NCI-H128 (cell line): ENCODE measurements at regions not wholly inside any gene's neighbourhood (a gene's known extent, or its start where the extent isn't known, plus 50 kb on each side); places are given as distances from the start of the nearest gene placed in this dataset.

ENCODE experiments used
- DNase-seq: peaks from one replicate; lab custom pipeline; 2025; ENCODE audit not compliant: unreplicated experiment; lab: John Stamatoyannopoulos, UW

- DNase-seq: no peak
These were observed 291.1 kb upstream of the TBX3 start for GRCh38 chr12:114974826-114975639.

DNA sequence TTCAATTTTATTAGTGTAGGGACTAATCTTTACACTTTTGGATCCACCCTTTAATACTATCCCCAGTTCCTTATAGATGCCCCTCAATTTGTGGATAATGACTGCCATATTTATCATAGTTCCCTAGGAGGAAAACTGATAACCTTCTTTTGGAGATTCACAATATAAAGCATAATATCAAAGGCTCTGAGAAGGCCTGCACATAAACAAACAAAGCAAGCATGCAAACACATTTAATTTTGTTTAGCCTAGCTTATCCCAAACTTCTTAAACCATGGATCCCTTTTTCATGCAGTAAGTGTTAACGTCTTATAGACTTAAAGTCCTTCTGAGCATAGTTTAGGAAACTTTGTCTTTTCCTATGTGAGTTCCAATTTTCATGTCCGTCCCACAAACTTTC is 290.4 kb upstream of the TBX3 start:
- DNase-seq: no peak

DNA sequence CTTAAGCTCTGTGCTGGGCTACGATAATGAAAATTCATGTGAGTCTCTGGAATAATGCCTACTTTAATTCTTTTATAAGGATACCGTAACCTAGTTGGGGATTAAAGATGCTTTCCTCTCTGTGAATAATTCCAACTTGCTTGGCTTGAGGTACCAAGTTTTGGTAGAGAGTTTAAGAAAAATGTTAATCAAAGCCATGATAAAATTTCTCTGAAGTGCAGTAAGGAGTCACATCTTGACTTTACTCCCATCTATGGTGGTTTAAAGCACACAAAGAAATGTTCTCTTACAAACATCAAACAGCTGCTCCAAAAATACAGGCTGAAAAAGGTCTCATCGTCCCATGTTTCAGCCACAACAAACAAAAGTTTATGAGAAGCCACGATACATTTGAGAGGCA is 284.8 kb upstream of the TBX3 start:
- DNase-seq: no peak

DNA sequence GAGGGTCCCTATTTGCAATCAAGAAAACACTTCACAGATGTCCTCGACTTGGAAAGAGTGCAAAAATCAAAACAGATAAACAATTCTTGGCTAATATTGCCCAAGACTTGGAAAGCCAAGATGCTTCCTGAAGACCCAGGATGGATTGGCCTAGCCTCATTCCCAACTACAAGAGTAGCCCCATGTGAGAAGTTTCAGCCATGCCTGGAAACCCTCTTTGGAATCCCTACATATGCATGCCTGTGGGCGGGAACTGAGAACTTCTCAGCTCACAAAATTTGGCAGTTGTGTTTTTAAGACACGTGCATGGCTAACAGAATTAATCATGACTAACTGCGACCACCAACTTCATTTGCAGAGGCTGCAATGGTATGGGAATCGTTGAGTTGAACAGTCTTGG is 283.2 kb upstream of the TBX3 start:
- DNase-seq: no peak

- DNase-seq: no peak
These were observed 280.9 kb upstream of the TBX3 start for GRCh38 chr12:114964841-114965240.

GRCh38 chr12:114963846-114964245 is 279.9 kb upstream of the TBX3 start:
- no peak for DNase-seq

DNA sequence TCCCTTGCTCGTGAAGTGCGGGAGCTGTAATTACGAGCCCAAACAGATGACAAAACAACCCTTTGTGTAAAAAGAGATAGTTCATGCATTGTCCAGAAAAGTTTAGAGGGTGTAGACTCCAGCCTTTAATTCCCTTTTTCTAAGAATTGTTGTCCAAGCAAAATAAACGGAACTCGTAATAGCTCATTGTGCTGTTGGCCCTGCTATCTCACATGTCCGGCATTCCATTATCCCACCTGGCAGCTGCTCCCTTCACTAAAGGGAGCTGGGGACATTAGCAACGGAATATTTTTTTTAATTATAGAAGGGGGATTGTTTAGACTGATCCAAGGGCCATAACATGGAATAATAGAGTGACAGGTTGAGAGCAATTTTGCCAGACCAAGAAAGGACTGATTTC is 277.5 kb upstream of the TBX3 start:
- DNase-seq: no peak

DNA sequence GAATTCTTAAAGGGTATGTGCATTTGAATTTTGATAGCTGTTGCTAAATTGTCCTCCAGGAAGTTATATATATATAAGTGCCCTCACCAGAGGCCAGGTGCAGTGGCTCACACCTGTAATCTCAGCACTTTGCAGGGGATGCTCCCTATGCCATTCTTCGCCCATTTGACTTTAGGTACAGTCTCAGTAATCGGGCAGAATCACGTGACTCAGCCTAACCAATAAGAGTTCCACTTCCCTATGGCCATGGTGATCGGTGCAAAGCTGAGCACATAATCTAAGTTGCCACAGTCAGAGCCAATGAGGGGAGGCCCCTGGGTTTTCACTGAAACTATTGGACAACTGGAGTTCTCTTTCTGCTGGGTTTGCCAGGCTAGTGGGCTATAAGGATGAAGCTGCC is 274.6 kb upstream of the TBX3 start:
- DNase-seq: no peak

DNA sequence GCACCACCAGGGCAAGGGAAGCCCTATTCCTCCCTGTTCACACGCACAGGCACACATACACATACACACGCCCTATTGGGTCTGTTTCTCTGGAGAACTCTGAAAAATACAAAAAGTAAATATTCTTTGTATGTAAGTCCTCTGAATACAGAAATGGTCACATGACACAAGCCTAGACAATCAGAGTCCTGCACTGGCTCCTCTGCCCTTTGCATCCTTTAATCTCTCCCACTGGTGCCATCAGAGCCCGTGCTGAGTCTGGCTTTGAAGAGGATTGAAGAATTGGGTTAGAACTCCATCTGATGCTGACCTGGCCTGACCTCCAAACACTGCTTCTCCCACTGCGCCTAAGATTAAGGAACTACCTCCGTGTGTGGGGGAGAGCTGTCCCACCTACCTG is 273.2 kb upstream of the TBX3 start:
- DNase-seq: no peak

DNA sequence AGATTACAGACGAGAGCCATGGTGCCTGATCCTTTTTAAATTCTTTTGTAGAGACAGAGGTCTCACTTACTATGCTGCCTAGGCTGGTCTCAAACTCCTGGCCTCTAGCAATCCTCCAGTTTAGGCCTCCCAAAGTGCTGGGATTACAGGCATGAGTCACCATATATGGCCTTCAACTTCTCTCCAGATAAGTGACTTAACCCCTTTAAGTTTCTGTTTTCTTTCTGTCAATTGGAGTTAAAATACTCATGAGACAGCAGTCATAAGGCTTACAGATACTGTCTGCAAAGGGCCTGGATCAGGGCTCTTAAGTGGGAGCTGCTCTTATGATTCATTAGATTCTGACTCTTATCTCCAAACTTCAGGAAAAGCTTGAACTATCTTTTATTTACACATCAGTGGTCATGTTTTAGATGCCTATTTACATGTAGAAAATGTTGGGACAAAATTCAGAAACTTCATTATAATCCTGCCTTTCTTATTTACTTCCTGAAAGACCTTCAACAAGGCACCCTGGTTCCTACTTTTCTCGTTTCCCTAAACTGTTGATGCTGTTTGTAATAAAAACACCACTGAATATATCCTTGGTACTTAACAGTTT is 271.5 kb upstream of the TBX3 start:
- no peak for DNase-seq

DNA sequence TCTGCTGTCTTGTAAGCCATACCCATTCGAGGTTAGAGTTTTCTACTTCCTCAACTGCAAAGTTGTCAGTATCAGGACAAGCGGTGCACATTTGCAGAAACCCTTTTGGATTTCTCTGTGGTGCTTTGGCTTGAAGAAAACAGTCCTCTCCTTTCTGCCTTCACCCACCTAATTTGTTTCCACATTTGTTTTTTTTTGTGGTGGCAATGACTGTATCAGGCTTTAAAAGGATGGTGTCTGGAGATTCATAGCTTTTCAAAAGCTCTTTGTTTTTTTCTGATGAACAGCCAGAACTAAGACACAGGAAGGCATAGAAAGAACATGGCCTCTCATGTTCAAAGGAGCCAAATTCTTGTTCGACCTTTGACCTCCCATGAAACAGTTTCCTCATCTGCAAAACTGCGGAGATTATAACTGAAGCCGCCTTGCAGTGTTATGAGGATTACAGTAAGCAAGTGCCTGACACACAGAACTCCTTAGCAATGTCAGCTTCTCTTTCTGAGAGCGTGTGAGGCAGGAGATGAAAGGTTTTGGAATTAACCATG is 270.6 kb upstream of the TBX3 start:
- DNase-seq: no peak

GRCh38 chr12:114952573-114953271 is 268.7 kb upstream of the TBX3 start:
- no peak for DNase-seq

- no peak for DNase-seq
These were observed 265.3 kb upstream of the TBX3 start for GRCh38 chr12:114949058-114949820.

DNA sequence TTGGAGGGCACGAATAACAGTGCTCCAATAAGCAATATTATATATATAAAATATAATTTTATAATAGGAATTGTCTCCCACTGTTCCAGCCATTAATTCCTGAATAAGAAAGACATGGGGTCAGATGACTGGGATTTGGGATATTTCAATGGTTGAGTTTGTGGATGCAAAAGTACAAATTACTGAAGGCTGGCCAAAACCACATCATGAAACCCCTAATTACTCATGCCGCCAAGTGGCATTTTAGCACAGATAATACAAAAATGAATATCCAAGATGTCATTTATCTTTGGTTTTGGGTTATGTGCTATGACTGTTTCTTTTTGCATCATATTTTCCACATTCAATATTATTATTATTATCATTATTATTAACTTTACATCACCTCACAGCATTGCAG is 261.4 kb upstream of the TBX3 start:
- no peak for DNase-seq

GRCh38 chr12:114944736-114945135 is 260.8 kb upstream of the TBX3 start:
- DNase-seq: no peak

- DNase-seq: no peak
These were observed 259.6 kb upstream of the TBX3 start for GRCh38 chr12:114943601-114944000.

DNA sequence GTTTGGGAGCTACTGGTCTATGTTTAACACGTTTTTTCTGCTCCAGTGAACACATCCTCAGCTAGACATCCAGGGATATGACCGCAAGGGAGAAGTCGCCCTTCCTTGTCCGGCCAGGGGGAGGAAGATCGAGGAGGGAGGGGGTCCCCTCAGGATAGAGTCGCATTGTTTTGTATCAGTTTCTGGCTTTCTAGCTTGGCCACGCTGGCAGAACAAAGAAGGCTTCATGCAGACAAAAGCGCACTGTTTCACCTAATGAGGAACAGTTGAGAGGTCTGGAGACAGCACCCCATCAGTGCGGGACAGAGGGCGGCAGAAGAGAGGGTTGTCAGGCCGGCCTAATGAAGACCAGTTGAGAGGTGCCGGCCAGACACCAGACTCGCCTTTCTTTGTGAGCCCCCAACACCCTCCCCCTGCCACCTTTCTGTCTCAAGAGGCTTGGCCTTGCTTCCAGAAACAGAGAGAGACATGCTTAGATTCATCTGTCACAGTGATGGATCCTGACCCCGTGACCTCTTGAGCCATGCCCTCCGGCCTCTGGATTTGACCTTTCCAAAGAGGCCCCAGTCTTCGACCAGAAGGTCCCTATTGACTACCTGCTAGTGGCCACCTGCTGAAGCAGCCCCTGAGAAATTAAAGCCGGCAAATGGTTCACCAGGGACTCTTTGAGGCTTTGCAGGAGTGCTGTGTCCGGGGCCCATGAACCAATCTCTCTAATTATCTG is 254.7 kb upstream of the TBX3 start:
- DNase-seq: no peak

DNA sequence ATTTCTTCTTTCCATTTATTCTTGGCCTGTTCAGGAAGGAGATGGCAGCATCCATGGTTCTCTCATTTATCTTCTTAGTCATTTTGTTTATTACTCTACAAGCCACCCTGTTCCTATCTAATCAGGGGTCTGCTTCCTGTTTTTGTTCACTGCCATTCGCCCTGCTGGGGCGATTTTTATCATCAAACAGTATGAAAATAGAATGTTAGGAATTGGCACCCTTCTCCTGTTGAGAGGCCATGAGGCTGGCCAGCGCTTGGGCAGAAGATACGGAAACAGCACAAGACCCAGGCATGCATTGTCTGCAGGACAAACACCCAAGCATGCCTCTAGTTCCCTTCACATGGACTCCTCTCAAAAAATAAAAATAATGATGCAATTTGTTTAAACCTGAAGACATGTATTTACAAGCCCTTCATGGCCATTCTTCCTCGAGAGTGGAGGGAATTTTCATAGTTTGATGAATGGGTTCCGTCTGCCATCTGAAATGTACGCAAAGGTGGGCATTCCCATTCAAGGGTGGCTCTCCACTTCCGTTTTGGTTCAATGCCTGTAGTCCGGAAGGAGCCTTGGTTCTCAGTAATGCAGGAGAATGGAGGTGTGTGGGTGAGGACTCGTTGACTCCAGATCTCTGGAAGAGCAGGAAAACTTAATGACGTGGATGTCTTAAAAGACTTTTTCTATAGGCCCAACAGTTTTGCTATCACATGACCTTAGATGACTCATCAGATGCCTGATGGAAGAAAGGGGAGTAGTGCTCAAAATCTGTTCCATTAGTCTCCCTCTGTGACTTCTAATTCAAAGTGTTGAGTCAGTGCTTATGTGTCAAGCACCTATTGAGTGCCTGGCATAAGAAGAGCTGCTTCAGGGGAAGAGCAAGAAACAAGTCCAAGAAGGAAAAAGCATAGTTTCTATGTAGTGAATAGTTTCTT is 252.4 kb upstream of the TBX3 start:
- DNase-seq: no peak

DNA sequence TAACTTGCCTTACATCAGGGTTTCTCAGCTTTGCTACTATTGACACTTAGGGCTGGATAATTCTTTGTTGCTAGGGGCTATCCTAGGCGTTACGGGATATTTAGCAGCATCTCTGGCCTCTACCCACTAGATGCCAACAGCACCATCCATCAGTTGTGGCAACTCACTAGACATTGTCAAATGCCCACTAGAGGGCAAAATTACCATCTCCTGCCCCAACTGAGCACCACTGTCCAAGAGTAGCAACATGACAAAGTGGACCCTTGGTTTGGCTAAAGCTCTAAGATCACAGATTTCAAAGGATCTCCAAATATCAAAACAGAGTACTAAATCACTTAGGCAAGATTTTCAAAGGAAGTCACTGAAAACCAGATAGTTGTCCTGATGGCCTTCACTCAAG is 251.7 kb upstream of the TBX3 start:
- no peak for DNase-seq
